Lung (tissue), 11 donors: ENCODE measurements at regions not wholly inside any gene's neighbourhood (a gene's known extent, or its start where the extent isn't known, plus 50 kb on each side); places are given as distances from the start of the nearest gene placed in this dataset.

Experiments used
- ATAC-seq: fragments of 200-7000 bp; cut with Tn5 transposase; one replicate; pipeline ENCODE4 v1.9.1; 2020; ENCODE audit warnings: moderate number of reproducible peaks; ENCODE audit not compliant: insufficient read depth, low FRiP score
- DNase-seq, 3 donors: peaks; one replicate each; pipeline ENCODE4 v3.0.0-alpha.2; 2013 to 2017
- H3K27ac ChIP-seq, 2 donors: one replicate each; pipeline ENCODE4 v1.5.1; 2013; ENCODE audit warnings: mild to moderate bottlenecking in 2 of 2, moderate library complexity in 2 of 2, control low read depth in 1 of 2, inconsistent platforms in 1 of 2, low read depth in 1 of 2, low read length in 1 of 2
- H3K27me3 ChIP-seq, 3 donors: one replicate each; pipeline ENCODE4 v1.5.1; 2013; ENCODE audit warnings: low read length in 2 of 3; ENCODE audit not compliant: control insufficient read depth in 3 of 3, insufficient read depth in 3 of 3
- H3K36me3 ChIP-seq, 4 donors: one replicate each; pipeline ENCODE4 v1.5.1; 2013; ENCODE audit warnings: low read length in 4 of 4, mild to moderate bottlenecking in 1 of 4, moderate library complexity in 1 of 4; ENCODE audit not compliant: control insufficient read depth in 4 of 4, insufficient read depth in 4 of 4
- H3K4me1 ChIP-seq, 5 donors: one replicate each; pipeline ENCODE4 v1.5.1; 2013; ENCODE audit warnings: low read length in 5 of 5, mild to moderate bottlenecking in 2 of 5, moderate library complexity in 1 of 5; ENCODE audit not compliant: control insufficient read depth in 5 of 5, insufficient read depth in 5 of 5
- H3K4me3 ChIP-seq: one replicate; pipeline ENCODE4 v1.5.1; 2013; ENCODE audit warnings: mild to moderate bottlenecking, control low read depth, moderate library complexity
- H3K9ac ChIP-seq, 2 donors: one replicate each; pipeline ENCODE4 v1.5.1; 2013; ENCODE audit warnings: low read length in 2 of 2, control low read depth in 1 of 2; ENCODE audit not compliant: insufficient read depth in 1 of 2
- H3K9me3 ChIP-seq, 4 donors: one replicate each; pipeline ENCODE4 v1.5.1; 2013; ENCODE audit warnings: low read length in 3 of 4, mild to moderate bottlenecking in 1 of 4, moderate library complexity in 1 of 4; ENCODE audit not compliant: control insufficient read depth in 4 of 4, insufficient read depth in 3 of 4
- CTCF ChIP-seq: IDR thresholded peaks from 2 replicates; pipeline ENCODE4 v1.5.1; 2012; ENCODE audit warnings: mild to moderate bottlenecking; ENCODE audit errors: control extremely low read depth, extremely low read depth
- WGBS, 2 donors: extraction: QIAGEN DNeasy Blood & Tissue Kit; methylation state at CpG; one replicate each; pipeline ENCODE4 v1.1.7; 2013; 5-methylcytosine and 5-hydroxymethylcytosine counted together
- donor health status: control.
- donor health status: control.
- donor health status: Bipolar disorder and iron deficiency.
- donor health status: healthy.
- donor health status: DM: yes; HTN: yes; CAD: no.

DNA sequence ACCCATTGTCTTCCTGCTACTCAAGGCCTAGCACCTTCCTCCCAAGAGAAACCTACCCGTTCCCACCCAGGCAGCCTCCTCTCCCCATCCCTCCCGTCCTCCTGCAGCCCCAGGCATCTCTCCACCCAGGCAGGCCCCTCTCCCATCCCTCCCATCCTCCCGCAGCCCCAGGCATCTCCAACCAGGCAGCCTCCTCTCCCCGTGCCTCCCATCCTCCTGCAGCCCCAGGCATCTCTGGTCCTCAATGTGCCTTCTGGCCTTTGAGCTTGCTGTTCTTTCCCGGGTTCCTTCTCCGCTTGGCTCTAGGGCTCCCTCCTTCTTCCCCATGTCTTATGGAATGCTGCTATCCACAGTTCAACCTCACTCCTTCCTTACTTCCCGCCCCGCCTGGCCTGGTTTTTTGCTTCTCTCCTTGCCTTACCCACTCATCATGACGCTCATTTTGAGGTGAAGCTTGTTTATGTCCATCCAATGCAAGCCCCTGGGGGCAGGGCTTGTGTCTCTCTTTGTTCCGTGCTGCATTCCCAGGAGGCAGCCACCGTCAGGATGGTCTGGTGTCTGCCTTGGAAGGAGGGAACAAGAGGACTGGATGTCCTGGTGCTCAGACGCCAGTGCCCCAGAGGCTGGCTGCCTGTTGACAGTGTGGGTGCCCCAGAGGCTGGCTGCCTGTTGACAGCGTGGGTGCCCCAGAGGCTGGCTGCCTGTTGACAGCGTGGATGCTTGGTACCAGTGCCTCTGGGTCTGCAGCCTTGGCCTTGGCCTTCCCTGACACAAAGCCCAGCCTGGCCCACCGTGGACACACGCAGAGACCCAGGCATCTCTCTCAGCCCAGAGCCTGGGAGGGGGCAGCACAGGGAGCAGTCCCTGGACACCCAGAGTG lies 815.7 kb downstream of the BRD1 start:
- no peak overlapping the region for H3K4me3 ChIP-seq
- TF ChIP-seq CTCF = no peak
- WGBS, 2 donors = 72 to 79% methylated on average over 16 of the region's 16 CpGs
- no peak overlapping the region for H3K9ac ChIP-seq
- no peaks in the 10 kb centered on the region for H3K27me3 ChIP-seq
- peaks cover 0 to 6% (median 0%) of the 10 kb centered on the region in 5 donors for H3K4me1 ChIP-seq
- ATAC-seq (no peak), DNase-seq (no peak)
- no peaks in the 10 kb centered on the region for H3K9me3 ChIP-seq
- no peak overlapping the region for H3K27ac ChIP-seq
- no peaks in the 10 kb centered on the region for H3K36me3 ChIP-seq

- Histone ChIP-seq H3K27me3 (no peaks in the 10 kb centered on the region), H3K4me3 (no peak overlapping the region), H3K9me3 (no peaks in the 10 kb centered on the region), H3K36me3 (no peaks in the 10 kb centered on the region), H3K27ac (no peak overlapping the region), H3K4me1 (peaks cover 0 to 6% (median 0%) of the 10 kb centered on the region in 5 donors), H3K9ac (no peak overlapping the region)
- TF ChIP-seq CTCF = no peak
- no peak for DNase-seq
- ATAC-seq = no peak
- WGBS, 2 donors = 77 to 84% methylated on average over 11 of the region's 11 CpGs
Observed at GRCh38 chr22:49011379-49011768, 816.3 kb downstream of the BRD1 start.

GRCh38 chr22:49010901-49011300 lies 816.8 kb downstream of the BRD1 start:
- Histone ChIP-seq H3K36me3 (no peaks in the 10 kb centered on the region), H3K9me3 (peaks cover 0 to 2% (median 0%) of the 10 kb centered on the region in 4 donors), H3K4me3 (no peak overlapping the region), H3K4me1 (peaks cover 0 to 6% (median 0%) of the 10 kb centered on the region in 5 donors), H3K27me3 (no peaks in the 10 kb centered on the region), H3K9ac (no peak overlapping the region), H3K27ac (no peak overlapping the region)
- TF ChIP-seq CTCF = no peak
- ATAC-seq = no peak
- WGBS, 2 donors = 88 to 90% methylated on average over 12 of the region's 12 CpGs
- no peak for DNase-seq
